ENCODE measurements at regions not wholly inside any gene's neighbourhood (a gene's known extent, or its start where the extent isn't known, plus 50 kb on each side); places are given as distances from the start of the nearest gene placed in this dataset.

- no peak for DNase-seq
- no peaks in the 10 kb centered on the region for H3K9me3 Mint-ChIP-seq
- no peak overlapping the region for H3K4me3 Mint-ChIP-seq
- H3K4me1 Mint-ChIP-seq: no peaks in the 10 kb centered on the region
- peaks cover 9% of the 10 kb centered on the region for H3K27me3 Mint-ChIP-seq
- no peaks in the 10 kb centered on the region for H3K36me3 Mint-ChIP-seq (ENCODE audit: low read depth)
- H3K27ac Mint-ChIP-seq: no peak overlapping the region
- intact Hi-C loops (cut with micrococcal nuclease): no loop called here
Observed at GRCh38 chr12:88960213-88960878, 380.1 kb upstream of the KITLG start.

GRCh38 chr12:88958946-88959345 is 378.7 kb upstream of the KITLG start:
- no peak for DNase-seq
- Mint-ChIP-seq H3K4me1 (no peaks in the 10 kb centered on the region), H3K9me3 (no peaks in the 10 kb centered on the region), H3K27ac (no peak overlapping the region), H3K36me3 (ENCODE audit: low read depth) (no peaks in the 10 kb centered on the region), H3K27me3 (peaks cover 9% of the 10 kb centered on the region), H3K4me3 (no peak overlapping the region)
- intact Hi-C loops (cut with micrococcal nuclease): no loop called here

GRCh38 chr12:88958153-88958552 is 377.9 kb upstream of the KITLG start:
- Mint-ChIP-seq H3K4me3 (no peak overlapping the region), H3K27me3 (peaks cover 9% of the 10 kb centered on the region), H3K9me3 (no peaks in the 10 kb centered on the region), H3K36me3 (ENCODE audit: low read depth) (no peaks in the 10 kb centered on the region), H3K27ac (no peak overlapping the region), H3K4me1 (no peaks in the 10 kb centered on the region)
- no peak for DNase-seq
- intact Hi-C loops (cut with micrococcal nuclease): no loop called here

- H3K36me3 Mint-ChIP-seq (ENCODE audit: low read depth): no peaks in the 10 kb centered on the region
- intact Hi-C loops (cut with micrococcal nuclease): no loop called here
- H3K9me3 Mint-ChIP-seq: no peaks in the 10 kb centered on the region
- no peak for DNase-seq
- H3K27me3 Mint-ChIP-seq: peaks cover 10% of the 10 kb centered on the region
- H3K4me3 Mint-ChIP-seq: no peak overlapping the region
- no peak overlapping the region for H3K27ac Mint-ChIP-seq
- H3K4me1 Mint-ChIP-seq: no peaks in the 10 kb centered on the region
Observed at GRCh38 chr12:88957358-88957757, 377.1 kb upstream of the KITLG start.

- Mint-ChIP-seq H3K4me3 (no peak overlapping the region), H3K36me3 (ENCODE audit: low read depth) (no peaks in the 10 kb centered on the region), H3K27me3 (peaks cover 6% of the 10 kb centered on the region), H3K4me1 (no peaks in the 10 kb centered on the region), H3K27ac (no peak overlapping the region), H3K9me3 (no peaks in the 10 kb centered on the region)
- intact Hi-C loops (cut with micrococcal nuclease): no loop called here
- DNase-seq: no peak
Observed at GRCh38 chr12:88955531-88955930, 375.3 kb upstream of the KITLG start.

GRCh38 chr12:88953029-88953586 is 372.8 kb upstream of the KITLG start:
- Mint-ChIP-seq H3K27ac (no peak overlapping the region), H3K9me3 (no peaks in the 10 kb centered on the region)
- intact Hi-C loops (cut with micrococcal nuclease): no loop called here

GRCh38 chr12:88952562-88952942 is 372.3 kb upstream of the KITLG start:
- Mint-ChIP-seq H3K9me3 (no peaks in the 10 kb centered on the region), H3K36me3 (ENCODE audit: low read depth) (no peaks in the 10 kb centered on the region), H3K4me3 (no peak overlapping the region), H3K4me1 (no peaks in the 10 kb centered on the region), H3K27ac (no peak overlapping the region), H3K27me3 (peaks cover 2% of the 10 kb centered on the region)
- intact Hi-C loops (cut with micrococcal nuclease): no loop called here
- no peak for DNase-seq

More at GRCh38 chr12:88953029-88953586, 372.8 kb upstream of the KITLG start:
- H3K4me3 Mint-ChIP-seq: no peak overlapping the region
- no peak for DNase-seq
- no peaks in the 10 kb centered on the region for H3K36me3 Mint-ChIP-seq (ENCODE audit: low read depth)
- H3K27me3 Mint-ChIP-seq: peaks cover 2% of the 10 kb centered on the region
- H3K4me1 Mint-ChIP-seq: no peaks in the 10 kb centered on the region

GRCh38 chr12:88951860-88952561 is 371.7 kb upstream of the KITLG start:
- intact Hi-C loops (cut with micrococcal nuclease): no loop called here
- H3K36me3 Mint-ChIP-seq (ENCODE audit: low read depth): no peaks in the 10 kb centered on the region
- peaks cover 2% of the 10 kb centered on the region for H3K27me3 Mint-ChIP-seq
- no peaks in the 10 kb centered on the region for H3K9me3 Mint-ChIP-seq
- H3K4me1 Mint-ChIP-seq: no peaks in the 10 kb centered on the region
- H3K4me3 Mint-ChIP-seq: no peak overlapping the region
- DNase-seq: no peak
- no peak overlapping the region for H3K27ac Mint-ChIP-seq

- Mint-ChIP-seq H3K36me3 (ENCODE audit: low read depth) (no peaks in the 10 kb centered on the region), H3K27me3 (peaks cover 2% of the 10 kb centered on the region), H3K4me3 (no peak overlapping the region), H3K9me3 (no peaks in the 10 kb centered on the region), H3K4me1 (no peaks in the 10 kb centered on the region), H3K27ac (no peak overlapping the region)
- intact Hi-C loops (cut with micrococcal nuclease): no loop called here
- DNase-seq: no peak
Observed at GRCh38 chr12:88951177-88951576, 370.9 kb upstream of the KITLG start.

- Mint-ChIP-seq H3K36me3 (ENCODE audit: low read depth) (no peaks in the 10 kb centered on the region), H3K27ac (no peak overlapping the region), H3K4me3 (no peak overlapping the region), H3K27me3 (peaks cover 5% of the 10 kb centered on the region), H3K4me1 (no peaks in the 10 kb centered on the region), H3K9me3 (no peaks in the 10 kb centered on the region)
- intact Hi-C loops (cut with micrococcal nuclease): no loop called here
- no peak for DNase-seq
Observed at GRCh38 chr12:88947486-88948043, 367.3 kb upstream of the KITLG start.

GRCh38 chr12:88946372-88946997 is 366.2 kb upstream of the KITLG start:
- no peaks in the 10 kb centered on the region for H3K36me3 Mint-ChIP-seq (ENCODE audit: low read depth)
- intact Hi-C loops (cut with micrococcal nuclease): no loop called here
- peaks cover 3% of the 10 kb centered on the region for H3K27me3 Mint-ChIP-seq
- no peak overlapping the region for H3K27ac Mint-ChIP-seq
- H3K9me3 Mint-ChIP-seq: no peaks in the 10 kb centered on the region
- no peaks in the 10 kb centered on the region for H3K4me1 Mint-ChIP-seq
- no peak for DNase-seq
- no peak overlapping the region for H3K4me3 Mint-ChIP-seq

- no peak overlapping the region for H3K27ac Mint-ChIP-seq
Observed at GRCh38 chr12:88945051-88945732, 364.9 kb upstream of the KITLG start.

GRCh38 chr12:88944397-88944796 is 364.1 kb upstream of the KITLG start:
- intact Hi-C loops (cut with micrococcal nuclease): no loop called here
- Mint-ChIP-seq H3K9me3 (no peaks in the 10 kb centered on the region), H3K36me3 (ENCODE audit: low read depth) (no peaks in the 10 kb centered on the region), H3K27ac (no peak overlapping the region), H3K4me1 (no peaks in the 10 kb centered on the region), H3K4me3 (no peak overlapping the region), H3K27me3 (peaks cover 3% of the 10 kb centered on the region)
- no peak for DNase-seq

More at GRCh38 chr12:88945051-88945732, 364.9 kb upstream of the KITLG start:
- no peaks in the 10 kb centered on the region for H3K9me3 Mint-ChIP-seq
- no peak for DNase-seq
- intact Hi-C loops (cut with micrococcal nuclease): no loop called here
- H3K27me3 Mint-ChIP-seq: peaks cover 3% of the 10 kb centered on the region
- no peak overlapping the region for H3K4me3 Mint-ChIP-seq
- H3K36me3 Mint-ChIP-seq (ENCODE audit: low read depth): no peaks in the 10 kb centered on the region
- no peaks in the 10 kb centered on the region for H3K4me1 Mint-ChIP-seq
